Spleen (tissue), 11 donors: ENCODE measurements at regions not wholly inside any gene's neighbourhood (a gene's known extent, or its start where the extent isn't known, plus 50 kb on each side); places are given as distances from the start of the nearest gene placed in this dataset.

ENCODE experiments used
- DNase-seq: peaks from one replicate; pipeline ENCODE4 v3.0.0-alpha.2; 2020
- H3K27ac ChIP-seq, 8 donors: fragments of 200-600 bp; sonication (generic) in 7 of 8; 1 replicate in 4 of 8; 2 replicates in 4 of 8; pipeline versions ENCODE4 v1.5.0 to v1.8.0; 2016 to 2021; ENCODE audit warnings: inconsistent platforms in 4 of 8, mild to moderate bottlenecking in 4 of 8, moderate library complexity in 1 of 8
- H3K27me3 ChIP-seq, 7 donors: fragments of 200-600 bp; sonication (generic) in 6 of 7; replicated peaks in 1 of 7; 1 replicate in 4 of 7; 2 replicates in 3 of 7; pipeline versions ENCODE4 v1.5.0 to v1.8.0; 2016 to 2021; ENCODE audit warnings: inconsistent platforms in 3 of 7, mild to moderate bottlenecking in 1 of 7
- H3K36me3 ChIP-seq, 6 donors: fragments of 200-600 bp; sonication (generic) in 5 of 6; 1 replicate in 4 of 6; 2 replicates in 2 of 6; pipeline versions ENCODE4 v1.5.0 to v1.8.0; 2016 to 2021; ENCODE audit warnings: inconsistent platforms in 2 of 6
- H3K4me1 ChIP-seq, 6 donors: fragments of 200-600 bp; sonication (generic) in 5 of 6; 1 replicate in 3 of 6; 2 replicates in 3 of 6; pipeline versions ENCODE4 v1.5.0 to v1.8.0; 2016 to 2021; ENCODE audit warnings: inconsistent platforms in 3 of 6
- H3K4me3 ChIP-seq, 8 donors: fragments of 200-600 bp; sonication (generic) in 7 of 8; 1 replicate in 4 of 8; 2 replicates in 4 of 8; pipeline versions ENCODE4 v1.5.0 to v1.8.0; 2016 to 2021; ENCODE audit warnings: inconsistent platforms in 4 of 8, mild to moderate bottlenecking in 4 of 8, moderate library complexity in 2 of 8
- H3K9me3 ChIP-seq, 8 donors: fragments of 200-600 bp; sonication (generic) in 7 of 8; 1 replicate in 4 of 8; 2 replicates in 4 of 8; pipeline versions ENCODE4 v1.5.0 to v1.8.0; 2016 to 2021; ENCODE audit warnings: inconsistent platforms in 4 of 8
- CTCF ChIP-seq, 11 experiments: fragments of 200-600 bp in 7 of 11; fragments of 450-650 bp in 4 of 11; sonication (generic) in 4 of 11; IDR thresholded peaks in 8 of 11; conservative IDR thresholded peaks in 3 of 11; 1 replicate in 7 of 11; 2 replicates in 4 of 11; pipeline versions ENCODE4 v1.4.0 to v1.8.0; 2016 to 2021; ENCODE audit warnings: antibody characterized with exemption in 11 of 11, inconsistent platforms in 4 of 11, mild to moderate bottlenecking in 1 of 11
- POLR2A ChIP-seq, 3 donors: fragments of 450-650 bp; IDR thresholded peaks; one replicate each; pipeline ENCODE4 v1.5.1; 2017; ENCODE audit warnings: antibody characterized with exemption in 3 of 3, mild to moderate bottlenecking in 1 of 3
- POLR2AphosphoS5 ChIP-seq, 3 donors: sonication (generic); formaldehyde crosslinking; IDR thresholded peaks; one replicate each; pipeline ENCODE4 v1.5.1; 2017; ENCODE audit warnings: antibody characterized with exemption in 3 of 3
- whole genome bisulfite sequencing, 5 donors: extraction: QIAGEN DNeasy Blood & Tissue Kit in 3 of 5; methylation state at CpG; one replicate each; pipeline versions ENCODE4 v1.1.5 to v1.1.7; 2013 to 2018; 5-methylcytosine and 5-hydroxymethylcytosine counted together
- intact Hi-C: fragments of 100-400 bp; cut with DNase I; formaldehyde crosslinking; loops from one replicate; pipeline ENCODE4 v1.15.0; 2023; ENCODE audit warnings: low total_unique reads
- donor health status: healthy with polysubstance abuse.
- donor health status: DM: no; HTN: no; CAD: no; lungs with moderate emphysema.
- donor health status: DM: no; HTN: no; CAD: no.
- donor health status: Bipolar disorder and iron deficiency.
- donor health status: healthy.
- donor health status: DM: no; HTN: no; CAD: no.
- donor health status: DM: yes; HTN: yes; CAD: no.

- Histone ChIP-seq H3K4me1 (no peaks in the 10 kb centered on the region), H3K9me3 (no peaks in the 10 kb centered on the region), H3K36me3 (no peaks in the 10 kb centered on the region), H3K4me3 (no peak overlapping the region), H3K27me3 (no peaks in the 10 kb centered on the region), H3K27ac (no peak overlapping the region)
- DNase-seq = no peak
- TF ChIP-seq POLR2AphosphoS5 (IDR thresholded peaks at IDR 0.05) (no peak), CTCF (IDR thresholded peaks at IDR 0.05 in 8 of 11, conservative IDR thresholded peaks at IDR 0.05 in 3 of 11) (no peak), POLR2A (IDR thresholded peaks at IDR 0.05) (no peak)
- intact Hi-C loops = no loop called here
- 76 to 87% (median 80%) methylated on average over 4 of the region's 4 CpGs for WGBS, 5 donors
Observed at GRCh38 chr5:107199756-107200155, 471.0 kb downstream of the EFNA5 start.

DNA sequence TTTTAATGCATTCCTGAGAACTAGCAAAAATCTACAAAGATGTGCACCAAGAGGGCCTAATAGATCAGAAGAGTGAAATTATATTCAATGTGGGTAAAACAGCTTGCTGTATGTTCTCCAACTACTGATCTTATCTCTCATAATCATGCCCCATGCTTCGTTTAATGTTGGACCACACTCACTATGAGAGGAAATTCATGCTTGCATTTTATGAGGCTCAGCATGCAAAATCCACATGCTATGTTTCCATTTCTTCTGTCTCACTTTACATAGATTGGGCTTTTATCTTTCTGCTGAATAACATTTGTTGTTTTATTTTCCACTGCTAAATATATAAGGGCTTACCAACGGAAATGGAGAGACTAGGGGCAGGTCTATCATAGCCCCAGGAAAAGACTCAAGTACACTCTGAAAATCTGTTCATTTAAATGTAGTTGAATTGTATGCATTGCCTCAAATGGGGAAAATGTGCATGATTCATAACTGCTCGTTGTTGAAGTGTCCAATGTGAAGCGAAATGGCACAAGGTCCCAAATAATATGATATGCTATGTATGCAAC is 474.2 kb downstream of the EFNA5 start:
- WGBS, 5 donors = 70 to 85% (median 79%) methylated on average over 4 of the region's 4 CpGs
- Histone ChIP-seq H3K27ac (no peak overlapping the region), H3K36me3 (no peaks in the 10 kb centered on the region), H3K9me3 (no peaks in the 10 kb centered on the region), H3K27me3 (no peaks in the 10 kb centered on the region), H3K4me1 (no peaks in the 10 kb centered on the region), H3K4me3 (no peak overlapping the region)
- intact Hi-C loops = no loop called here
- no peak for DNase-seq
- TF ChIP-seq POLR2AphosphoS5 (IDR thresholded peaks at IDR 0.05) (no peak), CTCF (IDR thresholded peaks at IDR 0.05 in 8 of 11, conservative IDR thresholded peaks at IDR 0.05 in 3 of 11) (no peak), POLR2A (IDR thresholded peaks at IDR 0.05) (no peak)

GRCh38 chr5:107195890-107196395 is 474.8 kb downstream of the EFNA5 start:
- H3K27ac ChIP-seq = no peak overlapping the region
- no peaks in the 10 kb centered on the region for H3K27me3 ChIP-seq
- 78 to 84% (median 80%) methylated on average over 6 of the region's 6 CpGs for WGBS, 5 donors
- no peaks in the 10 kb centered on the region for H3K4me1 ChIP-seq
- DNase-seq = no peak
- intact Hi-C loops = no loop called here
- H3K9me3 ChIP-seq = no peaks in the 10 kb centered on the region
- TF ChIP-seq POLR2AphosphoS5 (IDR thresholded peaks at IDR 0.05) (no peak), CTCF (IDR thresholded peaks at IDR 0.05 in 8 of 11, conservative IDR thresholded peaks at IDR 0.05 in 3 of 11) (no peak), POLR2A (IDR thresholded peaks at IDR 0.05) (no peak)
- no peak overlapping the region for H3K4me3 ChIP-seq
- H3K36me3 ChIP-seq = no peaks in the 10 kb centered on the region

GRCh38 chr5:107184871-107185270 is 485.9 kb downstream of the EFNA5 start:
- TF ChIP-seq CTCF (IDR thresholded peaks at IDR 0.05 in 8 of 11, conservative IDR thresholded peaks at IDR 0.05 in 3 of 11) (no peak), POLR2A (IDR thresholded peaks at IDR 0.05) (no peak), POLR2AphosphoS5 (IDR thresholded peaks at IDR 0.05) (no peak)
- H3K36me3 ChIP-seq = no peaks in the 10 kb centered on the region
- H3K9me3 ChIP-seq = peaks cover 0 to 10% (median 0%) of the 10 kb centered on the region in 8 donors
- intact Hi-C loops = no loop called here
- no peak overlapping the region for H3K27ac ChIP-seq
- DNase-seq = no peak
- H3K27me3 ChIP-seq = no peaks in the 10 kb centered on the region
- WGBS, 5 donors = 60 to 88% (median 69%) methylated on average over 1 of the region's 1 CpG
- no peaks in the 10 kb centered on the region for H3K4me1 ChIP-seq
- no peak overlapping the region for H3K4me3 ChIP-seq
